Omental fat pad (tissue), 3 donors: ENCODE measurements at regions not wholly inside any gene's neighbourhood (a gene's known extent, or its start where the extent isn't known, plus 50 kb on each side); places are given as distances from the start of the nearest gene placed in this dataset.
A peak's percentile ranks its signal among the peaks of the same experiment; 100 is the strongest.

Source experiments
- ATAC-seq: fragments of 150-250 bp; one replicate; pipeline ENCODE4 v1.9.1; 2016; ENCODE audit warnings: mild to moderate bottlenecking, moderate library complexity; ENCODE audit not compliant: low FRiP score
- DNase-seq: peaks from one replicate; pipeline ENCODE4 v3.0.0-alpha.2; 2019; ENCODE audit warnings: low spot score
- CTCF ChIP-seq, 3 donors: fragments of 450-650 bp; IDR thresholded peaks; one replicate each; pipeline ENCODE4 v1.5.1; 2016 to 2017; ENCODE audit warnings: antibody characterized with exemption in 3 of 3, mild to moderate bottlenecking in 3 of 3, moderate library complexity in 2 of 3

- no peak for ATAC-seq
These were observed 341.1 kb downstream of the RAPGEF2 start for GRCh38 chr4:159443975-159444374.

GRCh38 chr4:159444678-159445077, 341.8 kb downstream of the RAPGEF2 start:
- DNase-seq, result no peak
- no peak for TF ChIP-seq CTCF (IDR thresholded peaks at IDR 0.05)
- ATAC-seq, result no peak

More at GRCh38 chr4:159443975-159444374, 341.1 kb downstream of the RAPGEF2 start:
- no peak for DNase-seq
- no peak for TF ChIP-seq CTCF (IDR thresholded peaks at IDR 0.05)

GRCh38 chr4:159445692-159446091, 342.8 kb downstream of the RAPGEF2 start:
- no peak for TF ChIP-seq CTCF (IDR thresholded peaks at IDR 0.05)
- ATAC-seq, result no peak

GRCh38 chr4:159446266-159446976, 343.5 kb downstream of the RAPGEF2 start:
- TF ChIP-seq CTCF (IDR thresholded peaks at IDR 0.05), result no peak
- ATAC-seq (peak; percentile 77), DNase-seq (no peak)

More at GRCh38 chr4:159445692-159446091, 342.8 kb downstream of the RAPGEF2 start:
- DNase-seq, result no peak

- ATAC-seq (no peak), DNase-seq (no peak)
- no peak for TF ChIP-seq CTCF (IDR thresholded peaks at IDR 0.05)
These were observed 344.4 kb downstream of the RAPGEF2 start for GRCh38 chr4:159447296-159447695.

GRCh38 chr4:159451006-159451405, 348.1 kb downstream of the RAPGEF2 start:
- ATAC-seq, result no peak
- no peak for TF ChIP-seq CTCF (IDR thresholded peaks at IDR 0.05)
- DNase-seq, result no peak

GRCh38 chr4:159455675-159456237, 352.9 kb downstream of the RAPGEF2 start:
- no peak for TF ChIP-seq CTCF (IDR thresholded peaks at IDR 0.05)
- DNase-seq (no peak), ATAC-seq (no peak)
